IMR-90 (cell line): ENCODE measurements at regions not wholly inside any gene's neighbourhood (a gene's known extent, or its start where the extent isn't known, plus 50 kb on each side); places are given as distances from the start of the nearest gene placed in this dataset.
A peak's percentile ranks its signal among the peaks of the same experiment; 100 is the strongest.

Source experiments
- ATAC-seq: fragments of 200-7000 bp; cut with Tn5 transposase; 2 replicates; pipeline ENCODE4 v1.9.1; 2020; ENCODE audit warnings: low read depth, mild to moderate bottlenecking, moderate library complexity
- BruUV-seq: library from RNA; stranded (reverse); fragments of 400-500 nt; replicated peaks from 2 replicates; lab custom pipeline; 2021; lab: Mats Ljungman, UMichigan
- CTCF ChIA-PET: fragments of 300-600 bp; formaldehyde crosslinking; extraction: SDS; loops from one replicate; lab custom pipeline; 2021; ENCODE audit warnings: antibody characterized with exemption; lab: Yijun Ruan, JAX
- POLR2A ChIA-PET: fragments of 300-600 bp; sonication (Branson Sonifier 250); formaldehyde crosslinking; loops from one replicate; lab custom pipeline; 2022; ENCODE audit warnings: antibody characterized with exemption; ENCODE audit not compliant: unreplicated experiment; lab: Charles Lee
- DNase-seq: peaks from one replicate; pipeline ENCODE4 v3.0.0; 2013
- H2AFZ ChIP-seq: replicated peaks from 2 replicates; pipeline ENCODE3; 2013; ENCODE audit warnings: low read length, mild to moderate bottlenecking; ENCODE audit not compliant: poor library complexity
- H2AK5ac ChIP-seq: 2 replicates; pipeline ENCODE4 v1.6.1; 2013; ENCODE audit warnings: low read depth, low read length, inconsistent platforms
- H2AK9ac ChIP-seq: replicated peaks from 2 replicates; pipeline ENCODE3; 2013; ENCODE audit warnings: mild to moderate bottlenecking, low read depth, low read length, moderate library complexity; ENCODE audit not compliant: poor library complexity
- H2BK120ac ChIP-seq: 2 replicates; pipeline ENCODE4 v1.6.1; 2013; ENCODE audit warnings: low read depth, low read length, inconsistent platforms
- H2BK15ac ChIP-seq: 3 replicates; pipeline ENCODE4 v1.6.1; 2013; ENCODE audit warnings: low read depth, low read length, inconsistent platforms
- H2BK20ac ChIP-seq: 2 replicates; pipeline ENCODE4 v1.6.1; 2013; ENCODE audit warnings: low read depth, mild to moderate bottlenecking, inconsistent platforms, low read length, moderate library complexity
- H2BK5ac ChIP-seq: 2 replicates; pipeline ENCODE4 v1.6.1; 2013; ENCODE audit warnings: mild to moderate bottlenecking, low read depth, low read length, inconsistent platforms; ENCODE audit not compliant: poor library complexity, severe bottlenecking
- H3K14ac ChIP-seq: replicated peaks from 2 replicates; pipeline ENCODE4 v1.6.1; 2013; ENCODE audit warnings: low read depth, low read length, inconsistent platforms
- H3K18ac ChIP-seq: 2 replicates; pipeline ENCODE4 v1.6.1; 2013; ENCODE audit warnings: low read depth, low read length, control low read depth
- H3K23ac ChIP-seq: 2 replicates; pipeline ENCODE4 v1.6.1; 2013; ENCODE audit warnings: low read depth, low read length, inconsistent platforms
- H3K27ac ChIP-seq: 2 replicates; pipeline ENCODE4 v1.5.1; 2013; ENCODE audit warnings: mild to moderate bottlenecking, control low read depth, low read length; ENCODE audit not compliant: insufficient read depth
- H3K27me3 ChIP-seq: 2 replicates; pipeline ENCODE4 v1.6.1; 2013; ENCODE audit warnings: low read length; ENCODE audit not compliant: control insufficient read depth, insufficient read depth
- H3K36me3 ChIP-seq: 2 replicates; pipeline ENCODE4 v1.6.1; 2013; ENCODE audit warnings: low read length, mixed read lengths; ENCODE audit not compliant: control insufficient read depth, insufficient read depth
- H3K4ac ChIP-seq: 2 replicates; pipeline ENCODE4 v1.6.1; 2013; ENCODE audit warnings: low read depth, low read length, inconsistent platforms
- H3K4me1 ChIP-seq: 2 replicates; pipeline ENCODE4 v1.6.1; 2013; ENCODE audit warnings: low read length, mixed read lengths; ENCODE audit not compliant: control insufficient read depth, insufficient read depth
- H3K4me2 ChIP-seq: 2 replicates; pipeline ENCODE4 v1.6.1; 2013; ENCODE audit warnings: low read depth, mild to moderate bottlenecking, control low read depth, low read length, moderate library complexity
- H3K4me3 ChIP-seq: 2 replicates; pipeline ENCODE4 v1.5.1; 2013; ENCODE audit warnings: low read depth, mild to moderate bottlenecking, control low read depth, low read length, moderate library complexity; ENCODE audit not compliant: insufficient read depth
- H3K56ac ChIP-seq: 2 replicates; pipeline ENCODE4 v1.6.1; 2013; ENCODE audit warnings: low read length, inconsistent platforms; ENCODE audit not compliant: insufficient read depth; ENCODE audit errors: extremely low read depth
- H3K79me1 ChIP-seq, 2 experiments: 2 replicates each; pipeline ENCODE4 v1.6.1; 2013; ENCODE audit warnings: low read length in 2 of 2, inconsistent platforms in 1 of 2, low read depth in 1 of 2
- H3K9ac ChIP-seq: 2 replicates; pipeline ENCODE4 v1.6.1; 2013; ENCODE audit warnings: low read depth, low read length, control low read depth
- H3K9me1 ChIP-seq: 2 replicates; pipeline ENCODE4 v1.6.1; 2013; ENCODE audit warnings: low read length, inconsistent platforms; ENCODE audit not compliant: insufficient read depth
- H3K9me3 ChIP-seq: 2 replicates; pipeline ENCODE4 v1.6.1; 2013; ENCODE audit warnings: low read length; ENCODE audit not compliant: control insufficient read depth, insufficient read depth
- H4K20me1 ChIP-seq: 2 replicates; pipeline ENCODE4 v1.6.1; 2013; ENCODE audit warnings: low read length, inconsistent platforms; ENCODE audit not compliant: insufficient read depth
- H4K5ac ChIP-seq: 2 replicates; pipeline ENCODE4 v1.6.1; 2013; ENCODE audit warnings: mild to moderate bottlenecking, low read depth, low read length, control low read depth
- H4K8ac ChIP-seq, 2 experiments: 2 replicates each; pipeline ENCODE4 v1.6.1; 2013; ENCODE audit warnings: low read depth in 2 of 2, low read length in 2 of 2, control low read depth in 1 of 2, inconsistent platforms in 1 of 2
- H4K91ac ChIP-seq: 2 replicates; pipeline ENCODE4 v1.6.1; 2013; ENCODE audit warnings: low read depth, low read length, inconsistent platforms; ENCODE audit not compliant: insufficient read depth
- CEBPB ChIP-seq: IDR thresholded peaks from 2 replicates; pipeline ENCODE4 v1.6.1; 2012; ENCODE audit warnings: low read depth, low read length, improper control_type of control experiment
- ELK1 ChIP-seq: fragments of 150-350 bp; IDR thresholded peaks from 2 replicates; pipeline ENCODE4 v1.6.1; 2016; ENCODE audit warnings: low read depth, mild to moderate bottlenecking, low read length, moderate library complexity, borderline replicate concordance
- MAFK ChIP-seq: IDR thresholded peaks from 2 replicates; pipeline ENCODE4 v1.6.1; 2012; ENCODE audit warnings: low read depth, low read length, improper control_type of control experiment
- MAZ ChIP-seq: IDR thresholded peaks from 2 replicates; pipeline ENCODE4 v1.6.1; 2012; ENCODE audit warnings: low read depth, mild to moderate bottlenecking, low read length, improper control_type of control experiment, moderate library complexity, borderline replicate concordance
- POLR2A ChIP-seq: IDR thresholded peaks from 2 replicates; pipeline ENCODE4 v1.6.1; 2012; ENCODE audit warnings: mild to moderate bottlenecking, low read depth, low read length
- RCOR1 ChIP-seq: IDR thresholded peaks from 2 replicates; pipeline ENCODE4 v1.6.1; 2012; ENCODE audit warnings: mild to moderate bottlenecking, low read length, improper control_type of control experiment; ENCODE audit not compliant: insufficient replicate concordance
- RFX5 ChIP-seq: IDR thresholded peaks from 2 replicates; pipeline ENCODE4 v1.8.0; 2012; ENCODE audit warnings: low read depth, mild to moderate bottlenecking, low read length, moderate library complexity
- WGBS, 2 experiments: methylation state at CpG; one replicate each; pipeline versions ENCODE4 v1.1.5 to v1.1.7; 2013; ENCODE audit warnings: missing lambda C conversion rate in 2 of 2; ENCODE audit not compliant: insufficient read length in 1 of 2; ENCODE audit errors: extremely low coverage in 2 of 2; 5-methylcytosine and 5-hydroxymethylcytosine counted together
- dilution Hi-C: fragments of 300-500 bp; cut with HindIII; formaldehyde crosslinking; loops from one replicate; pipeline ENCODE4 v1.14.3; 2018; ENCODE audit warnings: low sequenced_read_pairs; ENCODE audit not compliant: unreplicated experiment
- in situ Hi-C: fragments of 300-500 bp; cut with MboI; formaldehyde crosslinking; loops from 3 replicates; pipeline ENCODE4 v1.14.3; 2019; ENCODE audit warnings: low sequenced_read_pairs, inconsistent platforms, mixed read lengths
- intact Hi-C: fragments of 100-400 bp; cut with micrococcal nuclease; formaldehyde crosslinking; loops from 2 replicates; pipeline ENCODE4 v1.10.0; 2022
- TF ChIP-seq, protein P1 (sequence below): fragments of 150-350 bp; IDR thresholded peaks from 2 replicates; pipeline ENCODE4 v1.6.1; 2017; ENCODE audit warnings: mild to moderate bottlenecking, antibody characterized with exemption, low read length, low read depth

DNA sequence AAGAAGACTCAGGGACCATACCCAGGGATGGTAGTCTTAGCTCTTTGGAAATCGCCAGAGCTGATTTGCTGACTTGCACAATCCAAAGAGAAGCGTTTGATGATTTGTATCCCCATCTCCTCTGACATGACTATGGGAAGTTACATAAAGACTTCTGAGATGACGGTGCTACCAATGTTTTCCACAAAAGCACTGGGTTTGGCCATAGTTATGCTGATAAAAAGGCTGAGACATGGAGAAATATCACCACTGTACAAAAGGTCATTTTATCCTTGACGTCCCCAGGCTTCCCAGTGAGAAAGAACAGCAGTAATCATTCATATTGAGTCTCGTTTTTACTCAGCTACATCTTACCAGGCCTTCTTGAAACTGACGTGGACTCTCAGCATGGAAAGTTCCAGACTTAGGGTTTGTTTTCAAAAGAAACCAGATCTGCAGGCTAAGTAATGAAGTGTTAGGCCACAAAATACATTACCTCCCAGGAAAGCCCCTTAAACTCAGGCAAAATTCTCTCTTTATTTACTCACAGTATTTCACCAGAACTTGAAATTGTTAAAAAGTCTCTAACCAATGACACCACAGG is 370.3 kb upstream of the JARID2 start:
- H3K18ac ChIP-seq = no peak overlapping the region
- TF ChIP-seq RFX5 (no peak), POLR2A (no peak), CEBPB (no peak), MAZ (no peak), MAFK (peak; percentile 59), ELK1 (no peak), RCOR1 (no peak)
- TF ChIP-seq, protein P1, sequence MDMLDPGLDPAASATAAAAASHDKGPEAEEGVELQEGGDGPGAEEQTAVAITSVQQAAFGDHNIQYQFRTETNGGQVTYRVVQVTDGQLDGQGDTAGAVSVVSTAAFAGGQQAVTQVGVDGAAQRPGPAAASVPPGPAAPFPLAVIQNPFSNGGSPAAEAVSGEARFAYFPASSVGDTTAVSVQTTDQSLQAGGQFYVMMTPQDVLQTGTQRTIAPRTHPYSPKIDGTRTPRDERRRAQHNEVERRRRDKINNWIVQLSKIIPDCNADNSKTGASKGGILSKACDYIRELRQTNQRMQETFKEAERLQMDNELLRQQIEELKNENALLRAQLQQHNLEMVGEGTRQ = no peak
- no CpG with 5 or more reads among the region's 6 CpGs for WGBS, 2 experiments
- no peaks in the 10 kb centered on the region for H3K79me1 ChIP-seq
- no peak overlapping the region for H3K23ac ChIP-seq
- peak overlapping the region in 1 of 2 experiments; percentile 8; a peak in 1 of 4 replicates for H4K8ac ChIP-seq
- no peaks in the 10 kb centered on the region for H3K36me3 ChIP-seq
- ATAC-seq (no peak), DNase-seq (no peak)
- no peaks in the 10 kb centered on the region for H3K9me3 ChIP-seq
- peak overlapping the region; percentile 63; the same call in 1 of the 2 replicates for H2BK120ac ChIP-seq
- ChIA-PET POLR2A (no interaction called here), CTCF (no interaction called here)
- H2BK5ac ChIP-seq = no peak overlapping the region
- H2AFZ ChIP-seq = no peak overlapping the region
- BruUV-seq = no TSS peak
- H3K14ac ChIP-seq = peak overlapping the region; percentile 3; the same call in 1 of the 2 replicates
- peak overlapping the region; percentile 15; the same call in 1 of the 2 replicates for H3K4ac ChIP-seq
- H2AK9ac ChIP-seq = no peak overlapping the region
- H2AK5ac ChIP-seq = no peak overlapping the region
- no peak overlapping the region for H4K5ac ChIP-seq
- H3K4me1 ChIP-seq = peaks cover 11% of the 10 kb centered on the region
- no peaks in the 10 kb centered on the region for H3K27me3 ChIP-seq
- dilution Hi-C loops = no loop called here
- H3K27ac ChIP-seq = no peak overlapping the region
- intact Hi-C loops = no loop called here
- 0 out of 2 replicates have a peak overlapping the region, but pooled peaks have one; percentile 10 for H4K91ac ChIP-seq
- H3K4me3 ChIP-seq = no peak overlapping the region
- H3K56ac ChIP-seq = no peak overlapping the region
- H3K9me1 ChIP-seq = peaks cover 4% of the 10 kb centered on the region; the same call in 1 of the 2 replicates
- no peaks in the 10 kb centered on the region for H4K20me1 ChIP-seq
- no peak overlapping the region for H3K4me2 ChIP-seq
- no peak overlapping the region for H3K9ac ChIP-seq
- in situ Hi-C loops = no loop called here
- H2BK15ac ChIP-seq = 0 out of 3 replicates have a peak overlapping the region, but pooled peaks have one; percentile 55
- peak overlapping the region; percentile 19; the same call in 1 of the 2 replicates for H2BK20ac ChIP-seq
